ENCODE measurements at regions not wholly inside any gene's neighbourhood (a gene's known extent, or its start where the extent isn't known, plus 50 kb on each side); places are given as distances from the start of the nearest gene placed in this dataset.

DNA sequence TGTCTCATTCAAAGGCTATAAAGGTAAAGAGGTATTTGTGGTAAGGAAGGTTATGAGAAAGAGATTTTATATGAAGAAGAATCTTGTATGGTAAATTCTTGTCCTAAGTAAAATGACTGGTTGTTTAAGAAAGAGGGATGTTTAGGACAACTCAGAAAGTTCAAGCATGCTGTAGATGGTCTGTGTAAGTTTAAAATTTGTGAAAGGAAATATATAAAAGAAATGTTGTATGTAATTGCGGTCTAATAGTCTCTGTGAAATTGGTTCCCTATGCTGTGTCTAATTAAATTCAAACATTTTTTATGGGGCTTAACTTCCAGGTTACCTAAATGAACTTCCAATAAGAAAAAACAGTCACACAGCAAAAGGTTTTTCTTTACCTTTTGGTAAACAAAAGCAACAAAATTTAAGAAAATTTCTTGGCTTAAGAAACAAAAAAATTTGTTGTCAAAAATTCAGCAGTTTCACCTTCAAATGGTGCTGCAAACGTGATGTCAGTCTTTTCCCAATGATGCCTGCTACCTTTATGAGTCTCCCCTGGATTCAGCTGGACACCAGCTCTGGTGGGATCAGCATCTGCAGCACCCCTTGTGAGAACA lies 83.0 kb upstream of the FCN1 start:
- TF ChIP-seq, protein P1, sequence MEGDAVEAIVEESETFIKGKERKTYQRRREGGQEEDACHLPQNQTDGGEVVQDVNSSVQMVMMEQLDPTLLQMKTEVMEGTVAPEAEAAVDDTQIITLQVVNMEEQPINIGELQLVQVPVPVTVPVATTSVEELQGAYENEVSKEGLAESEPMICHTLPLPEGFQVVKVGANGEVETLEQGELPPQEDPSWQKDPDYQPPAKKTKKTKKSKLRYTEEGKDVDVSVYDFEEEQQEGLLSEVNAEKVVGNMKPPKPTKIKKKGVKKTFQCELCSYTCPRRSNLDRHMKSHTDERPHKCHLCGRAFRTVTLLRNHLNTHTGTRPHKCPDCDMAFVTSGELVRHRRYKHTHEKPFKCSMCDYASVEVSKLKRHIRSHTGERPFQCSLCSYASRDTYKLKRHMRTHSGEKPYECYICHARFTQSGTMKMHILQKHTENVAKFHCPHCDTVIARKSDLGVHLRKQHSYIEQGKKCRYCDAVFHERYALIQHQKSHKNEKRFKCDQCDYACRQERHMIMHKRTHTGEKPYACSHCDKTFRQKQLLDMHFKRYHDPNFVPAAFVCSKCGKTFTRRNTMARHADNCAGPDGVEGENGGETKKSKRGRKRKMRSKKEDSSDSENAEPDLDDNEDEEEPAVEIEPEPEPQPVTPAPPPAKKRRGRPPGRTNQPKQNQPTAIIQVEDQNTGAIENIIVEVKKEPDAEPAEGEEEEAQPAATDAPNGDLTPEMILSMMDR (IDR thresholded peaks at IDR 0.05): no peak
- intact Hi-C loops (cut with DNase I, micrococcal nuclease): no loop called here
- Histone ChIP-seq H3K4me1 (ENCODE audit: low read depth) (no peaks in the 10 kb centered on the region), H3K36me3 (ENCODE audit: low read depth) (no peaks in the 10 kb centered on the region), H3K9me3 (peaks cover 20% of the 10 kb centered on the region), H3K4me3 (no peak overlapping the region)
- DNase-seq (no peak), ATAC-seq (no peak)

DNA sequence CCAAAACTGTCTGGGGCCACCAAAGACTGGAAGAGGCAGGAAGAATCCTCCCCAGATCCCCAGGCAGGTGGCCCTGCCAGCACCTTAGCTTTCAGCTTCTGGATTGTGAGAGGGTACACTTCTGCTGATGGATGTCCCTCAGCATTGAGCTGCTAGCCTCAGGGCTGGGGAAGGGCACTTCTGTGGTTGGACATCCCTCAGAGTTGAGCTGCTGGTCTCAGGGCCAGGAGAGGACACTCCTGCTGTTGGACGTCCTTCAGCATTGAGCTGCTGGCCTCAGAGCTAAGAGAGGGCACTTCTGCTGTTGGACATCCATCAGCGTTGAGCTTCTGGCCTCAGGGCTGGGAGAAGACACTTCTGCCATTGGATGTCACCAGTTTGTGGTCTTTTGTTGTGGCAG lies 83.8 kb upstream of the FCN1 start:
- H3K4me3 ChIP-seq: no peak overlapping the region
- peaks cover 20% of the 10 kb centered on the region for H3K9me3 ChIP-seq
- intact Hi-C loops (cut with DNase I, micrococcal nuclease): no loop called here
- H3K36me3 ChIP-seq (ENCODE audit: low read depth): no peaks in the 10 kb centered on the region
- no peaks in the 10 kb centered on the region for H3K4me1 ChIP-seq (ENCODE audit: low read depth)
- DNase-seq: no peak
- ATAC-seq: no peak
- TF ChIP-seq, protein P1 (IDR thresholded peaks at IDR 0.05): no peak

DNA sequence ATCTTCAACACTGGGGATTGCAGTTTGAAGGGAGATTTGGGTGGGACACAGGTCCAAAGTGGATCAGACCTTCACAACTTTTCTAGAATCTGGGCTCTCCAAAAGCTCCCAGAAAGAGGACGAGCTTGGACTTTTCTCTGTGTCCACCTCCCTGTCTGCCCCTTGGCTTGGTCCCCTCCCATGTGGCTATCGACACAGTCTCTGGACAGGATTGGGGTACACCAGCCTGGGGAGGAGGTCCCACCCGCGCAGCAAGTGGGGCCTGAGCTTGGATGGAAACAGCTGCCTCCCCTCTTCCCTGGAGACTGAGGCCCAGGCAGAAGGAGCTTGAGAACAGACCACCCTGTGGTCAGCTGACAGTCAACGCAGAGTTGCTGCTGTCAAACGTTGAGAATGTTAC lies 84.6 kb upstream of the FCN1 start:
- Histone ChIP-seq H3K4me1 (ENCODE audit: low read depth) (no peaks in the 10 kb centered on the region), H3K36me3 (ENCODE audit: low read depth) (no peaks in the 10 kb centered on the region), H3K4me3 (no peak overlapping the region), H3K9me3 (peaks cover 20% of the 10 kb centered on the region)
- intact Hi-C loops (cut with DNase I, micrococcal nuclease): no loop called here
- ATAC-seq: no peak
- TF ChIP-seq, protein P1 (IDR thresholded peaks at IDR 0.05): no peak
- DNase-seq: no peak

DNA sequence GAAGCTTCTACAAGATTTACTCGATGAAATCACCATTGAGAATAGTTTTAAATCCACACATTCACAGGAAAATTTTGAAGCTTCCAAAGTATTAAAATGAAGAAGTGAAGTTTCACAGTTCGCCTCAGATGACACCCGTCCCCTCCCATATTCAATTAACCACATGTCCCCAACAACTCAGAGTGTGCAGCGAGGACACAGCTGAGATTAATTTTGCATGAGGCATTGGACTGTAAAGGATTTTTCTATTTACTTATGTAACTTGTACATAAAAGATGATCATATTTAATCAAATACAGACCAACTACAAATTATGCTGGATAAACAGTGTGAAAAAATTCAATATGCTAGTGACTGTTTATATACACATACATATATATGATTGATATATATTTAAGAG lies 84.7 kb upstream of the OLFM1 start:
- TF ChIP-seq, protein P1 (IDR thresholded peaks at IDR 0.05): no peak
- Histone ChIP-seq H3K9me3 (peaks cover 20% of the 10 kb centered on the region), H3K4me1 (ENCODE audit: low read depth) (no peaks in the 10 kb centered on the region), H3K4me3 (no peak overlapping the region), H3K36me3 (ENCODE audit: low read depth) (no peaks in the 10 kb centered on the region)
- no peak for DNase-seq
- no peak for ATAC-seq
- intact Hi-C loops (cut with DNase I, micrococcal nuclease): no loop called here

DNA sequence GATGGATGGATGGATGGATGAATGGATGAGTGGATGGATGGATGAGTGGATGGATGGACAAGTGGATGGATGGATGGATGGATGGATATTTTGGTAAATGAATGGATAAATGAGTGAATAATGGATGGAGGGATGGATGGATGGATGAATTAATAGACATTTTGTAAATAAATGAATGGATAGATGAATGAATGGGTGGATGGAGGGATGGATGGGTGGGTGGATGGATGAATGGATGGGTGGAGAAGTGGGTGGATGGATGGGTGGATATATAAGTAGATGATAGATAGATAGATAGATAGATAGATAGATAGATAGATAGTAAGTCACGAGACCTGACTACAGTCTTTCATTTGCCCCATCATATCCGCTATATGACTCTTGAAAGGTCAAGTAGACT lies 82.7 kb upstream of the OLFM1 start:
- no peak for ATAC-seq
- no peaks in the 10 kb centered on the region for H3K4me1 ChIP-seq (ENCODE audit: low read depth)
- intact Hi-C loops (cut with DNase I, micrococcal nuclease): no loop called here
- TF ChIP-seq, protein P1 (IDR thresholded peaks at IDR 0.05): no peak
- no peak overlapping the region for H3K4me3 ChIP-seq
- DNase-seq: no peak
- H3K9me3 ChIP-seq: peaks cover 17% of the 10 kb centered on the region
- no peaks in the 10 kb centered on the region for H3K36me3 ChIP-seq (ENCODE audit: low read depth)

Data from mucosa of descending colon (tissue), 3 donors.